Stimulated activated memory B cell treated with anti-CD40 and anti-IgM and Interleukin-4, amounts not matched to agents 10 μg/mL and 1 μg/mL and 100 μg/mL, for 72 hours (primary cell): ENCODE measurements at regions not wholly inside any gene's neighbourhood (a gene's known extent, or its start where the extent isn't known, plus 50 kb on each side); places are given as distances from the start of the nearest gene placed in this dataset.
"Not testable (repeated sequence)": the region's sequence is repeated elsewhere in the genome, so short reads cannot be mapped to it uniquely, and the experiment has no call there.

ENCODE experiments used
- ATAC-seq: fragments of 150-1000 bp; cut with Tn5 transposase; 2 replicates; pipeline ENCODE4 v1.10.0; 2021
- H3K27ac Mint-ChIP-seq: one replicate; pipeline ENCODE4 v1.8.0; 2022; ENCODE audit warnings: mild to moderate bottlenecking, mixed read lengths
- H3K27me3 Mint-ChIP-seq: one replicate; pipeline ENCODE4 v1.8.0; 2022; ENCODE audit warnings: mixed read lengths
- H3K36me3 Mint-ChIP-seq: one replicate; pipeline ENCODE4 v1.8.0; 2022; ENCODE audit warnings: mixed read lengths
- H3K4me1 Mint-ChIP-seq: one replicate; pipeline ENCODE4 v1.8.0; 2022; ENCODE audit warnings: mixed read lengths
- H3K4me3 Mint-ChIP-seq: one replicate; pipeline ENCODE4 v1.8.0; 2022; ENCODE audit warnings: mild to moderate bottlenecking, moderate library complexity, mixed read lengths
- H3K9me3 Mint-ChIP-seq: one replicate; pipeline ENCODE4 v1.8.0; 2022; ENCODE audit warnings: mixed read lengths

GRCh38 chr19:33866696-33867095, 70.0 kb downstream of the KCTD15 start:
- H3K27me3 Mint-ChIP-seq = peaks cover 22% of the 10 kb centered on the region
- no peak for ATAC-seq
- peaks cover 4% of the 10 kb centered on the region for H3K9me3 Mint-ChIP-seq
- H3K27ac Mint-ChIP-seq = no peak overlapping the region
- no peaks in the 10 kb centered on the region for H3K36me3 Mint-ChIP-seq
- H3K4me1 Mint-ChIP-seq = no peaks in the 10 kb centered on the region
- H3K4me3 Mint-ChIP-seq = no peak overlapping the region

- no peaks in the 10 kb centered on the region for H3K36me3 Mint-ChIP-seq
- ATAC-seq = no peak
- H3K9me3 Mint-ChIP-seq = peaks cover 8% of the 10 kb centered on the region
- no peak overlapping the region for H3K27ac Mint-ChIP-seq
- H3K4me3 Mint-ChIP-seq = no peak overlapping the region
- H3K27me3 Mint-ChIP-seq = peaks cover 22% of the 10 kb centered on the region
- no peaks in the 10 kb centered on the region for H3K4me1 Mint-ChIP-seq
These were observed 71.5 kb downstream of the KCTD15 start for GRCh38 chr19:33868076-33868735.

- Mint-ChIP-seq H3K27me3 (peaks cover 22% of the 10 kb centered on the region), H3K4me3 (no peak overlapping the region), H3K9me3 (peaks cover 8% of the 10 kb centered on the region), H3K36me3 (no peaks in the 10 kb centered on the region), H3K4me1 (no peaks in the 10 kb centered on the region), H3K27ac (no peak overlapping the region)
- ATAC-seq = no peak
These were observed 72.2 kb downstream of the KCTD15 start for GRCh38 chr19:33868788-33869412.

GRCh38 chr19:33870298-33870932, 73.7 kb downstream of the KCTD15 start:
- H3K27ac Mint-ChIP-seq, ATAC-seq, H3K9me3 Mint-ChIP-seq: not testable (repeated sequence)

GRCh38 chr19:33871605-33872004, 74.9 kb downstream of the KCTD15 start:
- Mint-ChIP-seq H3K27me3 (peaks cover 20% of the 10 kb centered on the region), H3K9me3 (peaks cover 8% of the 10 kb centered on the region), H3K4me1 (no peaks in the 10 kb centered on the region), H3K27ac (no peak overlapping the region), H3K4me3 (no peak overlapping the region), H3K36me3 (no peaks in the 10 kb centered on the region)
- ATAC-seq = no peak

More at GRCh38 chr19:33870298-33870932, 73.7 kb downstream of the KCTD15 start:
- not testable (repeated sequence) for H3K4me3 Mint-ChIP-seq, H3K4me1 Mint-ChIP-seq, H3K36me3 Mint-ChIP-seq
- H3K27me3 Mint-ChIP-seq = peaks cover 22% of the 10 kb centered on the region

- no peaks in the 10 kb centered on the region for H3K36me3 Mint-ChIP-seq
- H3K27ac Mint-ChIP-seq = no peak overlapping the region
- H3K4me1 Mint-ChIP-seq = no peaks in the 10 kb centered on the region
- peaks cover 14% of the 10 kb centered on the region for H3K27me3 Mint-ChIP-seq
- ATAC-seq = no peak
- peaks cover 8% of the 10 kb centered on the region for H3K9me3 Mint-ChIP-seq
- H3K4me3 Mint-ChIP-seq = no peak overlapping the region
These were observed 76.0 kb downstream of the KCTD15 start for GRCh38 chr19:33872445-33873320.

- Mint-ChIP-seq H3K4me3 (no peak overlapping the region), H3K4me1 (no peaks in the 10 kb centered on the region), H3K27me3 (peaks cover 7% of the 10 kb centered on the region), H3K9me3 (peaks cover 8% of the 10 kb centered on the region), H3K27ac (no peak overlapping the region), H3K36me3 (no peaks in the 10 kb centered on the region)
- ATAC-seq = no peak
These were observed 78.4 kb downstream of the KCTD15 start for GRCh38 chr19:33875071-33875470.

GRCh38 chr19:33876192-33876591, 79.5 kb downstream of the KCTD15 start:
- Mint-ChIP-seq H3K4me1 (no peaks in the 10 kb centered on the region), H3K27ac (no peak overlapping the region), H3K36me3 (no peaks in the 10 kb centered on the region), H3K9me3 (peaks cover 8% of the 10 kb centered on the region), H3K27me3 (peaks cover 7% of the 10 kb centered on the region), H3K4me3 (no peak overlapping the region)
- no peak for ATAC-seq

- Mint-ChIP-seq H3K36me3 (no peaks in the 10 kb centered on the region), H3K9me3 (no peaks in the 10 kb centered on the region), H3K4me1 (no peaks in the 10 kb centered on the region), H3K4me3 (no peak overlapping the region), H3K27me3 (peaks cover 7% of the 10 kb centered on the region), H3K27ac (no peak overlapping the region)
- no peak for ATAC-seq
These were observed 81.4 kb downstream of the KCTD15 start for GRCh38 chr19:33878030-33878544.

- no peak for ATAC-seq
These were observed 82.5 kb downstream of the KCTD15 start for GRCh38 chr19:33878910-33879810.

GRCh38 chr19:33879818-33880575, 83.3 kb downstream of the KCTD15 start:
- ATAC-seq = no peak
- Mint-ChIP-seq H3K4me1 (peaks cover 7% of the 10 kb centered on the region), H3K4me3 (no peak overlapping the region), H3K9me3 (no peaks in the 10 kb centered on the region), H3K27ac (no peak overlapping the region), H3K36me3 (no peaks in the 10 kb centered on the region), H3K27me3 (peaks cover 7% of the 10 kb centered on the region)

More at GRCh38 chr19:33878910-33879810, 82.5 kb downstream of the KCTD15 start:
- no peak overlapping the region for H3K27ac Mint-ChIP-seq
- H3K36me3 Mint-ChIP-seq = no peaks in the 10 kb centered on the region
- H3K27me3 Mint-ChIP-seq = peaks cover 7% of the 10 kb centered on the region
- H3K4me1 Mint-ChIP-seq = peaks cover 2% of the 10 kb centered on the region
- no peak overlapping the region for H3K4me3 Mint-ChIP-seq
- no peaks in the 10 kb centered on the region for H3K9me3 Mint-ChIP-seq

- no peaks in the 10 kb centered on the region for H3K9me3 Mint-ChIP-seq
- peaks cover 7% of the 10 kb centered on the region for H3K4me1 Mint-ChIP-seq
- H3K27me3 Mint-ChIP-seq = no peaks in the 10 kb centered on the region
- H3K27ac Mint-ChIP-seq = no peak overlapping the region
- H3K4me3 Mint-ChIP-seq = no peak overlapping the region
- H3K36me3 Mint-ChIP-seq = no peaks in the 10 kb centered on the region
- ATAC-seq = no peak
These were observed 87.3 kb downstream of the KCTD15 start for GRCh38 chr19:33883859-33884519.

GRCh38 chr19:33885236-33885635, 88.6 kb downstream of the KCTD15 start:
- H3K4me3 Mint-ChIP-seq = no peak overlapping the region
- ATAC-seq = no peak
- no peaks in the 10 kb centered on the region for H3K9me3 Mint-ChIP-seq
- no peak overlapping the region for H3K27ac Mint-ChIP-seq
- H3K27me3 Mint-ChIP-seq = no peaks in the 10 kb centered on the region
- H3K36me3 Mint-ChIP-seq = no peaks in the 10 kb centered on the region
- peaks cover 7% of the 10 kb centered on the region for H3K4me1 Mint-ChIP-seq
